Smooth muscle cell (in vitro differentiated cells): ENCODE measurements at regions not wholly inside any gene's neighbourhood (a gene's known extent, or its start where the extent isn't known, plus 50 kb on each side); places are given as distances from the start of the nearest gene placed in this dataset.

Experiments
- DNase-seq: peaks from one replicate; lab custom pipeline; 2025; ENCODE audit not compliant: unreplicated experiment; lab: John Stamatoyannopoulos, UW
- H2AFZ ChIP-seq: fragments of 200-600 bp; sonication (generic); 2 replicates; pipeline ENCODE4 v1.6.0; 2016; ENCODE audit warnings: antibody characterized with exemption, low read depth, mild to moderate bottlenecking
- H3F3A ChIP-seq: fragments of 200-600 bp; sonication (generic); 2 replicates; pipeline ENCODE4 v1.6.0; 2017; ENCODE audit warnings: antibody characterized with exemption, low read depth
- H3K27ac ChIP-seq: fragments of 200-600 bp; sonication (generic); 2 replicates; pipeline ENCODE4 v1.5.1; 2016; ENCODE audit warnings: low read depth, mild to moderate bottlenecking
- H3K27me3 ChIP-seq: fragments of 200-600 bp; sonication (generic); 2 replicates; pipeline ENCODE4 v1.6.1; 2016; ENCODE audit warnings: low read depth, mild to moderate bottlenecking
- H3K36me3 ChIP-seq: fragments of 200-600 bp; sonication (generic); 2 replicates; pipeline ENCODE4 v1.5.1; 2016; ENCODE audit warnings: low read depth
- H3K4me1 ChIP-seq: fragments of 200-600 bp; sonication (generic); 2 replicates; pipeline ENCODE4 v1.5.1; 2016; ENCODE audit warnings: low read depth
- H3K4me2 ChIP-seq: fragments of 200-600 bp; sonication (generic); 2 replicates; pipeline ENCODE4 v1.6.0; 2016; ENCODE audit warnings: mild to moderate bottlenecking
- H3K4me3 ChIP-seq: fragments of 200-600 bp; sonication (generic); 2 replicates; pipeline ENCODE4 v1.5.1; 2016; ENCODE audit warnings: mild to moderate bottlenecking
- H3K79me2 ChIP-seq: fragments of 200-600 bp; sonication (generic); 2 replicates; pipeline ENCODE4 v1.6.0; 2016; ENCODE audit warnings: low read depth, mild to moderate bottlenecking
- H3K9ac ChIP-seq: fragments of 200-600 bp; sonication (generic); 2 replicates; pipeline ENCODE4 v1.6.0; 2016; ENCODE audit warnings: low read depth
- H3K9me3 ChIP-seq: fragments of 200-600 bp; sonication (generic); replicated peaks from 2 replicates; pipeline ENCODE4 v1.5.1; 2016; ENCODE audit warnings: low read depth
- H4K20me1 ChIP-seq: fragments of 200-600 bp; sonication (generic); 2 replicates; pipeline ENCODE4 v1.6.0; 2016; ENCODE audit warnings: low read depth
- WGBS: methylation state at CpG from one replicate; pipeline ENCODE4 v1.1.7; 2016; ENCODE audit warnings: low lambda C conversion rate; 5-methylcytosine and 5-hydroxymethylcytosine counted together
- TF ChIP-seq, protein P1 (sequence below): fragments of 200-600 bp; sonication (generic); IDR thresholded peaks from 2 replicates; pipeline ENCODE4 v1.5.1; 2017; ENCODE audit warnings: borderline replicate concordance, mild to moderate bottlenecking, antibody characterized with exemption; ENCODE audit not compliant: insufficient read depth, poor library complexity, severe bottlenecking

DNA sequence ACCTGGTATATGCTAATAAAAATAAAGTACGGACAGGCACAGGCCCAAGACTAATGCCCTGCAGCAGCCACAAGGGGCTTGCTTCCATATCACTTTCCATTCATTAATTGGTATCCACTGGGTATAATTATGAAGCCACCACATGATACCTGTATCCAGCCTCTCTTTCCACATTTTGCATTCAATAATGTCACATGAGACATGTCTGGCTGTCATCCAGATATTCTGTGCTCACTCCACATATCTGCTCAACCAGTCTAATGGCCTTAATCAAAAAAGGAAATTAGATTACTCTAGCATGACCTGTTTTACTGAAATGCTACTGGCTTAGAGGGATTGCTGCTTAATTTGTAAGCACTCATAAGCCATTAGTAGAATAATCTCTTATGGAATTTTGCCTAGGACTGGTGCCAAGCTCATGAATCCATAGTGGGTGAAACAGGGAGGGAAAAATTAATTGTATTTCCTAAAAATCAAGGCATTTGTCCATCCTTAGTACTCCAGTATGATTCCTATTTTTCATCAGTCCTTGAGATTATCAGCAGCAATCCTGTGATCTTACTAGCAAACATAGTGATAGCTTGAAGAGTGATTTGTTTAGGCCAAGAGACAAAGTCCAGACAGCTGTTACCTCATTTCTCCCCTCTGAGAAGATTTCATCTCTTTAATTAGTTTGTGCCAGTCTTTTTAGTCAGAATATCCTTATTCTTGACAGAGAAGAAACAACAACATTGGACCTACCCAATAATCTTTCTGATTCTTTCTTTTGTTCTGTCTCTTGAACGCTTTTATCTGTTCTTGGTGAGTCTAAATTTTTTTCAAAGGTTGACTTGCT is 119.2 kb upstream of the ABCA1 start:
- Histone ChIP-seq H4K20me1 (no peaks in the 10 kb centered on the region), H3K9ac (no peak overlapping the region), H3K4me2 (no peak overlapping the region), H3K27me3 (no peaks in the 10 kb centered on the region), H3K4me3 (no peak overlapping the region), H3F3A (no peaks in the 10 kb centered on the region), H2AFZ (no peak overlapping the region), H3K27ac (peak overlapping the region; percentile 17), H3K9me3 (no peaks in the 10 kb centered on the region), H3K36me3 (no peaks in the 10 kb centered on the region), H3K4me1 (peaks cover 6% of the 10 kb centered on the region), H3K79me2 (no peaks in the 10 kb centered on the region)
- DNase-seq: no peak
- 94% methylated on average over 2 of the region's 2 CpGs for WGBS
- TF ChIP-seq, protein P1, sequence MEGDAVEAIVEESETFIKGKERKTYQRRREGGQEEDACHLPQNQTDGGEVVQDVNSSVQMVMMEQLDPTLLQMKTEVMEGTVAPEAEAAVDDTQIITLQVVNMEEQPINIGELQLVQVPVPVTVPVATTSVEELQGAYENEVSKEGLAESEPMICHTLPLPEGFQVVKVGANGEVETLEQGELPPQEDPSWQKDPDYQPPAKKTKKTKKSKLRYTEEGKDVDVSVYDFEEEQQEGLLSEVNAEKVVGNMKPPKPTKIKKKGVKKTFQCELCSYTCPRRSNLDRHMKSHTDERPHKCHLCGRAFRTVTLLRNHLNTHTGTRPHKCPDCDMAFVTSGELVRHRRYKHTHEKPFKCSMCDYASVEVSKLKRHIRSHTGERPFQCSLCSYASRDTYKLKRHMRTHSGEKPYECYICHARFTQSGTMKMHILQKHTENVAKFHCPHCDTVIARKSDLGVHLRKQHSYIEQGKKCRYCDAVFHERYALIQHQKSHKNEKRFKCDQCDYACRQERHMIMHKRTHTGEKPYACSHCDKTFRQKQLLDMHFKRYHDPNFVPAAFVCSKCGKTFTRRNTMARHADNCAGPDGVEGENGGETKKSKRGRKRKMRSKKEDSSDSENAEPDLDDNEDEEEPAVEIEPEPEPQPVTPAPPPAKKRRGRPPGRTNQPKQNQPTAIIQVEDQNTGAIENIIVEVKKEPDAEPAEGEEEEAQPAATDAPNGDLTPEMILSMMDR: no peak

DNA sequence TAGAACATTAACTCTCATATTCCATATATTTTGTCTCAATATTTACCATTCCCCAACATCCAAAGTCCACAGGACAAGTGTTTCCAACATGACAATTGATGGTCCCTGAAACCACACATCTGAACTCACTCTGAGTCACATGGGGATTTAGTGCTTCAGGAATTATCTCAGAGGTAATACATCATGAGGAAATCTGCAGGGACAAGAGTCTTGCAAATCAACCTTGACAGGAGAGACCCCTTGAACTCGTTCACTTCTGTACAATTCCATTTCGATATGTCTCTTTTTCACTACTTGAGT is 119.7 kb upstream of the ABCA1 start:
- Histone ChIP-seq H3K36me3 (no peaks in the 10 kb centered on the region), H4K20me1 (no peaks in the 10 kb centered on the region), H3K4me2 (no peak overlapping the region), H3K27me3 (no peaks in the 10 kb centered on the region), H3K9ac (no peak overlapping the region), H3K27ac (no peak overlapping the region), H2AFZ (no peak overlapping the region), H3K4me3 (no peak overlapping the region), H3F3A (no peaks in the 10 kb centered on the region), H3K79me2 (no peaks in the 10 kb centered on the region), H3K9me3 (no peaks in the 10 kb centered on the region), H3K4me1 (peaks cover 6% of the 10 kb centered on the region)
- 66% methylated on average over 2 of the region's 2 CpGs for WGBS
- TF ChIP-seq, protein P1: no peak
- DNase-seq: no peak

DNA sequence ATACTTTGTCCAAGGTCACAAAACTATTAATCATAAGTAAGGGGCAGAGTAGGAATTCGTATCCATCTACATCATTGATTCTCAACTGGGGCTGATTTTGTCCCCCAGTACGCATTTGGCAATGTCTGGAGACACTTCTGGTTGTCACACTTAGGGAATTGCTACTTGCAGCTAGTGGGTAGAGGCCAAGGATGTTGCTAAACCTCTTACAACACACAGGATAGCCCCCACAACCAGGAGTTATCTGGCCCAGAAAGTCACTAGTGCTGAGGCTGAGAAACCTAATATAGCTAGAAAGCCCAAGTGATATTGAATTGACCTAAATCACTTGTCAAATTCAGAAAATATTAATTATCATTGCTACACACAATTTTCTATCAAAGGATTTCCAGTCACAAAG is 120.4 kb upstream of the ABCA1 start:
- H3K36me3 ChIP-seq: no peaks in the 10 kb centered on the region
- H3K27ac ChIP-seq: no peak overlapping the region
- no peak overlapping the region for H3K9ac ChIP-seq
- no peak overlapping the region for H3K4me2 ChIP-seq
- TF ChIP-seq, protein P1: no peak
- no peak overlapping the region for H2AFZ ChIP-seq
- no peaks in the 10 kb centered on the region for H3K27me3 ChIP-seq
- no peaks in the 10 kb centered on the region for H3K79me2 ChIP-seq
- H4K20me1 ChIP-seq: no peaks in the 10 kb centered on the region
- whole genome bisulfite sequencing: 81% methylated on average over 2 of the region's 2 CpGs
- DNase-seq: no peak
- no peaks in the 10 kb centered on the region for H3K9me3 ChIP-seq
- H3K4me3 ChIP-seq: no peak overlapping the region
- peaks cover 6% of the 10 kb centered on the region for H3K4me1 ChIP-seq
- no peaks in the 10 kb centered on the region for H3F3A ChIP-seq

DNA sequence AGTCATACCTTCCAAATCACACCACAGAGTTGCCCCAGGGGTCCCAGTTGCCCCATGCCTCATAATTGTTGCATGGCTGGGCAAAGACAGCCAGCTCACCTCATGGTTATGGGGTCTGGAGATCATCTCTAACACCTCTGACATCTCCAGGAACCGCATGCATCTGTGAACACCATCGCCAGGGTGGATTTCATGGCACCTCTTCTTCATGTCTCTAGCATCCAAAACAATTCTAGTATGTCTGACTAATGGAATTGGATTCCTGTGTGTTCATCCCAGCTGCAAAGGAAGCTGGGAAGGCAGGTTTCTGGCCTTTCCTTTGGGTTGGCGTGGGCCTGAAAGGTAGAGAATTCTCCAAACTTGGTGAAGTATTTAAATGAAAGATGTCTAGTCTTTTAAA is 122.3 kb upstream of the ABCA1 start:
- no peaks in the 10 kb centered on the region for H4K20me1 ChIP-seq
- H3K27ac ChIP-seq: no peak overlapping the region
- no peak overlapping the region for H3K9ac ChIP-seq
- TF ChIP-seq, protein P1: no peak
- peaks cover 3% of the 10 kb centered on the region for H3K4me1 ChIP-seq
- no peaks in the 10 kb centered on the region for H3F3A ChIP-seq
- H3K9me3 ChIP-seq: no peaks in the 10 kb centered on the region
- WGBS: 54% methylated on average over 3 of the region's 3 CpGs
- no peaks in the 10 kb centered on the region for H3K27me3 ChIP-seq
- DNase-seq: no peak
- H3K79me2 ChIP-seq: no peaks in the 10 kb centered on the region
- H3K4me2 ChIP-seq: no peak overlapping the region
- H3K36me3 ChIP-seq: no peaks in the 10 kb centered on the region
- no peak overlapping the region for H3K4me3 ChIP-seq
- H2AFZ ChIP-seq: no peak overlapping the region
